Subcutaneous abdominal adipose tissue (tissue), 5 donors: ENCODE measurements at regions not wholly inside any gene's neighbourhood (a gene's known extent, or its start where the extent isn't known, plus 50 kb on each side); places are given as distances from the start of the nearest gene placed in this dataset.

Source experiments
- H3K27ac ChIP-seq: one replicate; pipeline ENCODE4 v1.7.0; 2013; ENCODE audit warnings: low read depth, mild to moderate bottlenecking, inconsistent platforms, low read length, moderate library complexity
- H3K27me3 ChIP-seq, 5 donors: one replicate each; pipeline ENCODE4 v1.7.0; 2013; ENCODE audit warnings: low read length in 5 of 5, inconsistent platforms in 1 of 5; ENCODE audit not compliant: control insufficient read depth in 5 of 5, insufficient read depth in 4 of 5
- H3K36me3 ChIP-seq, 5 donors: one replicate each; pipeline ENCODE4 v1.7.0; 2013; ENCODE audit warnings: low read length in 5 of 5; ENCODE audit not compliant: control insufficient read depth in 5 of 5, insufficient read depth in 5 of 5
- H3K4me1 ChIP-seq, 5 donors: one replicate each; pipeline ENCODE4 v1.7.0; 2013; ENCODE audit warnings: low read length in 5 of 5, mild to moderate bottlenecking in 3 of 5, moderate library complexity in 1 of 5; ENCODE audit not compliant: control insufficient read depth in 5 of 5, insufficient read depth in 5 of 5
- H3K4me3 ChIP-seq, 5 donors: one replicate each; pipeline ENCODE4 v1.7.0; 2013; ENCODE audit warnings: low read length in 5 of 5, low read depth in 1 of 5
- H3K9ac ChIP-seq, 5 donors: one replicate each; pipeline ENCODE4 v1.7.0; 2013; ENCODE audit warnings: low read length in 5 of 5, mild to moderate bottlenecking in 4 of 5, moderate library complexity in 3 of 5
- H3K9me3 ChIP-seq, 5 donors: one replicate each; pipeline ENCODE4 v1.7.0; 2013; ENCODE audit warnings: low read length in 5 of 5; ENCODE audit not compliant: control insufficient read depth in 5 of 5
- donor health status: healthy.
- donor health status: healthy.
- donor health status: healthy.
- donor health status: healthy.
- donor health status: healthy.

DNA sequence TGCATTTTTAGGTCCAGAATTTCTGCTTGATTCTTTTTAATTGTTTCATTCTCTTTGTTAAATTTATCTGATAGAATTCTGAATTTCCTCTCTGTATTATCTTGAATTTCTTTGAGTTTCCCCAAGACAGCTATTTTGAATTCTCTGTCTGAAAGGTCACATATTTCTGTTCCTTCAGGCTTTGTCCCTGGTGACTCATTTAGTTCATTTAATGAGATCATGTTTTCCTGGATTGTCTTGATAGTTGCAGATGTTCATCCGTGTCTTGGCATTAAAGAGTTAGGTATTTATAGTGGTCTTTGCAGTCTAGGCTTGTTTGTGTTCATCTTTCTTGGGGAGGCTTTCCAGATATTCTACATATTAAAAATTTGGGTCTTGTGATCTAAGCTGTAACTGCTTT is 694.8 kb upstream of the CCDC179 start:
- H3K36me3 ChIP-seq = no peaks in the 10 kb centered on the region
- no peaks in the 10 kb centered on the region for H3K27me3 ChIP-seq
- H3K9me3 ChIP-seq = no peaks in the 10 kb centered on the region
- H3K4me1 ChIP-seq = peaks cover 0 to 4% (median 0%) of the 10 kb centered on the region in 5 donors
- no peak overlapping the region for H3K9ac ChIP-seq
- no peak overlapping the region for H3K27ac ChIP-seq
- no peak overlapping the region for H3K4me3 ChIP-seq

DNA sequence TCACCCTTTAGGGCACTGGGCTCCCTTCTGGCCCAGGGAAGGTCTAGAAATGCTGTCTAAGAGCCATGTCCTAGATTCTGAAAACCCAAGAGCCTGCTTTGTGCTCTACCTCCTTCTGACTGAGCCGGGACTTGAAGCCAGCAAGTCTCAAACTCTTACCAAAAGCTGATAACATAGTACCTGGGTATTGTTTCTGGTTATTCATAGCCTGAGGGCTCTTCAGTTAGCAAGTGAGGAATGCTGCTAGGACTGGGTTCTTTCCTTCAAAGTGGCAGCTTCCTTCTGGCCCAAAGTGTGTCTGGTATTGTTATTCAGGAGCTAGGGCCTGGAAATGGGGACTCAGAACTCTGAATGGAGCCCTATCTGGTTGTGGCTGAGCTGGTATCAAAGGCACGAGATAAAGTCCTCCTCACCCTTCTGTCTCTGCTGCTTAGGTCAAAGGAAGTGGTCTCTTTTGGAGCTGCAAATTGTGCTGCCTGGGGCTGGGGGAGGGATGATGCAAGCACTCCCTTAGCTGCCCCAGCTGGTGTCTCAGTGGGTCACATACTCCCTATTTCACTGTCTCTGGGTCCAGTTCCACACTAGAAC is 696.0 kb upstream of the CCDC179 start:
- H3K27me3 ChIP-seq = no peaks in the 10 kb centered on the region
- no peak overlapping the region for H3K4me3 ChIP-seq
- H3K36me3 ChIP-seq = no peaks in the 10 kb centered on the region
- peaks cover 0 to 4% (median 0%) of the 10 kb centered on the region in 5 donors for H3K4me1 ChIP-seq
- H3K9me3 ChIP-seq = no peaks in the 10 kb centered on the region
- H3K27ac ChIP-seq = no peak overlapping the region
- no peak overlapping the region for H3K9ac ChIP-seq

GRCh38 chr11:23563591-23563990 is 703.3 kb upstream of the CCDC179 start:
- no peaks in the 10 kb centered on the region for H3K4me1 ChIP-seq
- H3K4me3 ChIP-seq = no peak overlapping the region
- no peaks in the 10 kb centered on the region for H3K36me3 ChIP-seq
- H3K27me3 ChIP-seq = no peaks in the 10 kb centered on the region
- H3K27ac ChIP-seq = no peak overlapping the region
- H3K9ac ChIP-seq = no peak overlapping the region
- H3K9me3 ChIP-seq = no peaks in the 10 kb centered on the region

GRCh38 chr11:23564370-23564769 is 704.1 kb upstream of the CCDC179 start:
- Histone ChIP-seq H3K9me3 (no peaks in the 10 kb centered on the region), H3K9ac (no peak overlapping the region), H3K4me3 (no peak overlapping the region)

GRCh38 chr11:23569134-23569533 is 708.9 kb upstream of the CCDC179 start:
- no peak overlapping the region for H3K27ac ChIP-seq

More at GRCh38 chr11:23564370-23564769, 704.1 kb upstream of the CCDC179 start:
- H3K27me3 ChIP-seq = no peaks in the 10 kb centered on the region
- H3K27ac ChIP-seq = no peak overlapping the region
- H3K36me3 ChIP-seq = no peaks in the 10 kb centered on the region
- H3K4me1 ChIP-seq = no peaks in the 10 kb centered on the region

DNA sequence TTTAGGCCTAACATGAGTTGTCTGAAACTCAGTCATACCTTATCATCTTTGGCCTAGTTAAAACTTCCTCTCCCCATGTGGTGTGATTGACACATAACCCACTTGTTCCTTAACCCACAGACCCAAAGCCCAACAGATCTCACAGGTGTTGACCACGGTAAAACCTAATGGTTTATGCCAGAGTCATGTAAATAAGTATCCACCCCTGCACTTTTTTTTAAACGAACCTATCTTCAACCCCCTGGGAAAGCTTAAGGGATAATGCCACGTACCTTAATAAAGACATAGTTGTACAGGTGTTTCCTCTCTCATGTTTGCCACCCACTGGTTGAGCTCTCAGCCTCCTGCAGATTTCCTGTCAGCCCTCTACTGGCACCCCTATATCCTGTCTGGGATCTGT is 709.3 kb upstream of the CCDC179 start:
- Histone ChIP-seq H3K36me3 (no peaks in the 10 kb centered on the region), H3K27me3 (no peaks in the 10 kb centered on the region), H3K9me3 (no peaks in the 10 kb centered on the region), H3K4me3 (no peak overlapping the region), H3K9ac (no peak overlapping the region), H3K4me1 (no peaks in the 10 kb centered on the region), H3K27ac (no peak overlapping the region)

More at GRCh38 chr11:23569134-23569533, 708.9 kb upstream of the CCDC179 start:
- Histone ChIP-seq H3K9ac (no peak overlapping the region), H3K4me3 (no peak overlapping the region), H3K27me3 (no peaks in the 10 kb centered on the region), H3K36me3 (no peaks in the 10 kb centered on the region), H3K9me3 (no peaks in the 10 kb centered on the region), H3K4me1 (no peaks in the 10 kb centered on the region)

GRCh38 chr11:23570828-23571227 is 710.6 kb upstream of the CCDC179 start:
- Histone ChIP-seq H3K4me3 (no peak overlapping the region), H3K27me3 (no peaks in the 10 kb centered on the region), H3K4me1 (no peaks in the 10 kb centered on the region), H3K9me3 (no peaks in the 10 kb centered on the region), H3K36me3 (no peaks in the 10 kb centered on the region), H3K27ac (no peak overlapping the region), H3K9ac (no peak overlapping the region)

DNA sequence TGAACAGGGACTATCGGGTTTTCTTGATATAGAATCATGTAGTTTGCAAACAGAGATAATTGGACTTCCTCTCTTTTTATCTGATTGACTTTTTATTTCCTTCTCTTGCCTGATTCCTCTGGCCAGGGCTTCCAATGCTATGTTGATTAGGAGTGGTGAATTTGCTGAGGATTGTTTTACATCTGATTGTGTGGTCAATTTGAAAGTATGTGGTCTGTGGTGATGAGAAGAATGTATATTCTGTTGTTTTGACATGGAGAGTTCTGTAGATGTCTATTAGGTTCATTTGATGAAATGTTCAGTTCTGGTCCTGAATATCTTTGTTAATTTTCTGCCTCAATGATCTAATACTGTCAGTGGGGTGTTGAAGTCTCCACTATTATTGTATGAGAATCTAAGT is 713.2 kb upstream of the CCDC179 start:
- no peak overlapping the region for H3K27ac ChIP-seq
- no peak overlapping the region for H3K9ac ChIP-seq
- H3K4me1 ChIP-seq = no peaks in the 10 kb centered on the region
- H3K9me3 ChIP-seq = no peaks in the 10 kb centered on the region
- H3K36me3 ChIP-seq = no peaks in the 10 kb centered on the region
- H3K4me3 ChIP-seq = no peak overlapping the region
- no peaks in the 10 kb centered on the region for H3K27me3 ChIP-seq

DNA sequence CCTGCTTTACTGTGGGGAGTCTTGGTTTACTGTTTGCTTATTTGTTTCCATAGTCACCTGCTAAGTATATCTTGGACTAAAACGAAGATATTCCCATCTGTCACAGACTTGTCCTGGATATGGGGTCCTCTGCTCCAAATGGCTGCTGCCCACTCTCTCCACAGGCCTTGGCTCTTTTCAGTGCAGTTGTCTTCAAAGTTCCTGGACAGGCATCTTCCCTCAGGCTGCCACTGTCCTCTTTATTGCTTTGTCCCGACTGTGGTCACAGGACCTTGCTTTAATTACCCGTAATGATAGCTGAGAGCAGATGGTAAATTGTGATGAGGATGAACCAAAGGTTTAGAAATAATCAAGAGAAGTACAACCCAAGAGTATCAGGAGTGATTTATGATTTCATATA is 713.9 kb upstream of the CCDC179 start:
- H3K4me1 ChIP-seq = no peaks in the 10 kb centered on the region
- no peaks in the 10 kb centered on the region for H3K9me3 ChIP-seq
- H3K27ac ChIP-seq = no peak overlapping the region

DNA sequence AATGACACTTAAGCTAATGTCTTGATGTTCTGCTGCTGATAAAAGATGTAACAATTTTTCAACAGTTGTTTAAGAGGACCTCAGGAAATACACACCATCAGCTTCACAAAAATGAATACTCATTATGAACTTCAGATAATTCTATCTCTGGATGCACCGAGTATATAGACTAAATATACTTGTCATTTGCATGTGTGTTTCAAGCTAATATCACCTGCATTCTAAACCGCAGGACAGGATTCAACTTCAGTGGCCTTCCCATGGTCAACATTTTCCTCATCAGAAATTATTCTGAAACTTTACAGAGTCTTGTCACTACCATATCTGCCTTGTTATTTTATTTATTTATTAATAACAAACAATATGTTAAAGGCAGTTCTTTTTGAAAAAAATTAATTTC is 717.0 kb upstream of the CCDC179 start:
- H3K36me3 ChIP-seq = no peaks in the 10 kb centered on the region
- no peaks in the 10 kb centered on the region for H3K4me1 ChIP-seq
- H3K27me3 ChIP-seq = no peaks in the 10 kb centered on the region
- no peaks in the 10 kb centered on the region for H3K9me3 ChIP-seq
- H3K9ac ChIP-seq = no peak overlapping the region
- H3K27ac ChIP-seq = no peak overlapping the region
- H3K4me3 ChIP-seq = no peak overlapping the region

More for the DNA sequence above, 713.9 kb upstream of the CCDC179 start:
- Histone ChIP-seq H3K9ac (no peak overlapping the region), H3K4me3 (no peak overlapping the region), H3K36me3 (no peaks in the 10 kb centered on the region), H3K27me3 (no peaks in the 10 kb centered on the region)
